Fibroblast of skin of back (primary cell): ENCODE measurements at regions not wholly inside any gene's neighbourhood (a gene's known extent, or its start where the extent isn't known, plus 50 kb on each side); places are given as distances from the start of the nearest gene placed in this dataset.

Experiments used
- DNase-seq: peaks from one replicate; pipeline ENCODE4 v3.0.0-alpha.2; 2013

DNA sequence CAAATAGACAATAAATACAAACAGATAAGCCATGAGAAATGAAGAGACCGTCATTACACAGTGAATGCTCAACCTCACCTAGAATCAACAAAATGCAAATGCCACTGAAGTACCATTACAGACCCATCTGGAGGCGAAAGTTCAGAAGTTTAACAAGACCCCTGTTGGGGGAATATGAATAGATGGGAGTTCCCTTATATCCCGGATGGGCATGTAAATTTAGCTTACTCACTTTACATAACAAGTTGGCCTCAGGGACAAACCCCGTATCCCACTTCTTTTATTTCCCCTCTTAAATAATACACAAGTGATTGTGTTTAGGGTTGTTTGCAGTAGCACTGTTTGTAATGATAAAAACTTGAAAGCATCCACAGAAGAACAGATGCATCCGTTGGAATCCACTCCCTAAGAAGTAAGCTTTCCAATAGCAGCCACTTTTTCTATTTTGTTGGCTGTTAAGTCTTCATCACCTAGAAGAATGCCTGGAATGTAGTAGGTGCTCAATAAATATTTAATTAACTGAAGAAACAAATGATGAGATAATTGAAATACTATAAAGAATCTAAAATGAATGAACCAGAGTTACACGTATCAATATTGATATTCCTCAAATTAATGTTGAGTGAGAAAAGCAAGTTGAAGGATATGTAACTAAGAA lies 1076.3 kb upstream of the TENM3 start:
- no peak for DNase-seq

DNA sequence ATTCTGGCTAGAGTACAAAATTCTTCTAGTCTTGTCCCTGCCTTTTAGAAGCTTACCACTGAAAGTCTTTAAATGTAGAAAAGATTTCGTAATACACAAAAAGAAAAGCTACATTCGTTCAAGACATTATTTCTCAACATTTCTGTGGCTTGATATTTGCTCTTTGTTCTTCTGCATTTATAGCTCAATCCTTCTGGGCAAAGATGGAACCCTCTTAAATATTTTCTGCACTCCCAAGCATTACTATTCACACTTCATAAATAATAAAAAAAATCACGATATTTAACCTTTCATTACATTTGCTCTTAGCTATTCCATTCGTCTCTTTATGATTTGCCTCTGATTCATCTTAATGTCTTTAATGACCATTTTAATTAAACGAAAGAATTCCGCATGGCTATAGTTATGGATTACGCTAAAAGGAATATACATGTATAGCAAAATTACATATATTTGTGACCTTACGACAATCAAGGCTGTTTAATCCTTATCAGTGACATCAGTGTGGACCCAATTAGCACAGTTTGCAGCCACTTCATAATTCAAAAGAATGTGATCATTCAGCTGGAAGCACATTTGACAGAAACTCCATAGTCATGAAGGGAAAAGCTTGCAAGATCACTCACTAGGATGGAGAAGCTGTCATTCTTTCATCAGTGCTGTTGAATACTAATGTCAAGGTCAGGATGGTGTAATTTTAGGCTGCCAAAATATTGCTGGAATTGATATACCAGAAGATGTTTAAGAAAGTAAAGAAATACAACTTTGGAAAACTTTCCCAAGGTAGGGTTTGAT lies 1075.0 kb upstream of the TENM3 start:
- no peak for DNase-seq

GRCh38 chr4:181173046-181173445 lies 1070.2 kb upstream of the TENM3 start:
- no peak for DNase-seq

DNA sequence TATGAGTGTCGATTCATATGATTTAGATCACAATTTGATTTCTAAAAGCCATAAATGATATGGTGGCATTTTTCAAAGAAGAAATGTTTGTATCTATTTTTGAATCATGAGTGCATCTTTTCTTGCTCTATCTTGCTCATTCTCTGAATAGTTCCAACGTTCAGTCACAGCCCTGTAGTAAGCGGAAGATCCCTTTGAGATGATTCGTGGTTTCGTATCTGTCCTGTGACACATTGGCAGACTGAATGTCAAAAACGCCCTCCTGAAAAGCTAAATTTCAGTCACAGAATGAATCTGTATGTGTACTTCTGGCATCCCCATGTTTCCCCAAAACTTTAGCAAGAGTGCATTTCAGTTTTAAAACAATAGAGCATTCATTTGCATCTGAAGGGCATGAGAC lies 1066.9 kb upstream of the TENM3 start:
- DNase-seq, result peak; percentile 71

GRCh38 chr4:181181331-181181730 lies 1061.9 kb upstream of the TENM3 start:
- DNase-seq, result no peak

DNA sequence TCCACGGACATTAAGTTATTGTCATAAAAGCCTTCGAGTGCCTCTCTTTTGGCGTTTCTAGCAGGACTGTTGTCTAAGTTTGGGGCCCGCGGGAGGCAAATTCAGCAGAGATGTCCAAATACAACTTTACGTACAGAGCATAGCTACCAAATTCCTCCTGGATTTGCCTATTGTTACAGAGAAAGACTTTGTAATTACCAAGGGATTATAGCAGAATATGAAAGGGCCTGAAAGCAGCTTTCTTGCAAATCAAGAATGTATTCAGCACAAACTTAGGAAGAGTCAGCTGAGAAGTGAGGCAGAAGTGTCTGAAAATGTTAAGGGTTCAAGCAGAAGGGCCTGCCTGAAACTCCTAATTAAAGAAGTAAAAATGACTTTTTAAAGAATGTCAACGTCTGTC lies 1053.5 kb upstream of the TENM3 start:
- no peak for DNase-seq

GRCh38 chr4:181193131-181193930 lies 1049.9 kb upstream of the TENM3 start:
- DNase-seq, result no peak

DNA sequence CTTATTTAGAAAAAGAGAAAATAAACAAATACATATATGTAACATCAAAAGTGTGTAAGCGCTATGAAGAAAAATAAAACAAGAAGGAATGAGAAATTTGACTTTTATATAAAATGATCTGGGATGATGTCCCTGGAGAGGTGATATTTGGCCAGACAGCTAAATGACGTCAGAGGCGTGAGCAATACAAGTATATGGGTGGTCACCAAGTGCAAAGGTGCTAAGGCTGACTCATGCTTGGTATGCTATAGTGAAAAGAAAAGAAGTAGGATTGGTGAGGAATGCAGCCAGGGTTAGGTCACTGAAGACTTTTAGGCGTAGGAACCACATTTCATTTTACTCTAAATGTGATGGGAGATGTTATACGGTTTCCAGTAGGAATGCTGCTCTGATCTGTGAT lies 1049.1 kb upstream of the TENM3 start:
- peak; percentile 14 for DNase-seq

DNA sequence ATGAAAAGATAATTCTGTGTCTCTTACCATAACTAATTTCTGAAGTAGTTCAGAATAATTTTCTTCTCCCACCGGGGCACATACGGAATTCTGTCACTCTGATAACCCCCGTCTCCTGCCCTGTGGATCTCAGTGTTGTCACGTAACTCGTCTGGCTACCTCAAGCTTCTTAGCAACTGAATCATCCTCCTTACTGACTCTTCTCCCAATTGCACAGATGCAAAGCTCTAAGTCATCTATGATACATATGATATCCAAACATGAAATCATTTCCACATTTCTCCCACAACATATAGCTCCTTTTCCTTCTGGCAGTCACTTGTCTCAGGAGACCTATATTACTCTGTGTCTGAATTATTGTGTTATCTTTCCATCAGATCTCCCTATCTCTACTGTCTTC lies 1043.1 kb upstream of the TENM3 start:
- peak; percentile 48 for DNase-seq

- no peak for DNase-seq
Observed at GRCh38 chr4:181202240-181202639, 1041.0 kb upstream of the TENM3 start.

DNA sequence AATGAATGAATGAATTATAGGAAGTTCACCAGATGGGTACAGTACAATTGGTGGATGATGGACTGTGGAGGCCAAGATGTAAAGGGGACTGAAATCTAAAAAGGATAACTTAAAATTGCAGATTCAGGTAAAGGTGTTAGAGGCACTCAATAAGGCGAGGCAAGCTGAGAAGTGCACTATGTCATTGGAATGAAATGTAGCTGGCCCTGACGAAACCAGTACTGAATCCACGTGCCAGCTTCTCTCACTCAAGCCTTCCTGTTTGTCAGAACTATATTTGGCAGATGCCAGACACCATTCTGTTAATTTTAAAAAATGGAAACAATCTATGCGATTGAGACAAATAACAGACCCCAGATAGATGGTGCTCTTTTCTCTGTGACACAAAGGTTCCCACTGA lies 1039.1 kb upstream of the TENM3 start:
- DNase-seq, result no peak

- DNase-seq, result no peak
Observed at GRCh38 chr4:181213551-181213950, 1029.7 kb upstream of the TENM3 start.

GRCh38 chr4:181216501-181216900 lies 1026.7 kb upstream of the TENM3 start:
- peak; percentile 59 for DNase-seq

- no peak for DNase-seq
Observed at GRCh38 chr4:181219783-181220416, 1023.3 kb upstream of the TENM3 start.

- no peak for DNase-seq
Observed at GRCh38 chr4:181224852-181225251, 1018.4 kb upstream of the TENM3 start.

GRCh38 chr4:181225616-181226261 lies 1017.5 kb upstream of the TENM3 start:
- no peak for DNase-seq

DNA sequence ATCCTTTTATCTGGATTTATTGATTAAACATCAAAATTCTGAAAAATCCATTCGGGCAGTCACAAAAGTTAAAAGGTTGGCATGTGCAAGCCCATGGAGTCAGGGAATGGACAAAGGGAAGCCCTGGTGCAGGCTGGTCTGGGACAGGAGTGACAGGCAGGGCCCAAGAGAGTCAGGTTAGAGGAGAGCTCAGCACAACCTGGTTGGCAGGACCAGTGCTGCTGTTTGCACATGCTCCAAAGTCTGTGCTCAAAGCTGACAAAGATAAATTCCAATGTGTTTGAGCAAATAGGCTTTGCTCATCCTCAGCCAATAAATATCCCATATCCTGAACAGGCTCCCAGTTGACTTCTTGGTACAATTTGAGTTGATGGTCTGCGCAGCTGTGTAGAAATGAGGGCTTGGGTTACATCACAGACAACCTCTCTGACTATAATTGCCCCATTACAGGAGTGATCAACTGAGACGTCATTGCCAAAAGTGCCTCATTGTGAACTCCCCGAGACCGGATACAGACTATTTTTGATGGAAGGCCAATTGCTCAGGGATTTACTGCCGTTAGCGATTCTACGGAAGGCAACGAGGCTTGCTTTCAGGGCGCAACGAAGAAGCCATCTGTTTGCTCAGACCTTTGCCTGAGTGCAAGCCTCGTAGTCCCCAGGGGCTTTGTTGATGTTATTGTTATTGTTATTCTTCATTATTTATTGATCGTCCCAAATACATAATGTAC lies 1008.1 kb upstream of the TENM3 start:
- no peak for DNase-seq

GRCh38 chr4:181245326-181245725 lies 997.9 kb upstream of the TENM3 start:
- no peak for DNase-seq

DNA sequence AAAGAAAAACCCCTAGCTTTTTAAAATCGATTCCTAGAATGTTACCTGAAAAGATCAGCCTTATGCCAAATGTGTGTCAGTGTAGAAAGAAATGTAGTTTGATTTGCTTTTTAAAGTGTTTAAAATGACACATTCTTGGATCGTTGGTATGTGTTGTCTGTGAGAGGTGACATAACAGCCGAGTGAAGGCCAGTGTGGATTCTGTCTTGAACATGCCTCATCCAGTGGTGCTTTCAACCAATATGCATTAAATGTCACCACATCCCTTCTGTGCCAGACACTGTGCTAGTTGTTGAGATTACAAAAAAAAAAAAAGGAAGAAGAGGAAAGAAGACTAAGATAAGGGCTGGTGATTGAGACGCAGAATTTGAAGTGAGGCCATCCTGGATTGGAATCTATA lies 994.2 kb upstream of the TENM3 start:
- DNase-seq, result no peak

- no peak for DNase-seq
Observed at GRCh38 chr4:181254771-181255170, 988.4 kb upstream of the TENM3 start.

- DNase-seq, result no peak
Observed at GRCh38 chr4:181258569-181258968, 984.6 kb upstream of the TENM3 start.
